GM18508 (cell line): ENCODE measurements at regions not wholly inside any gene's neighbourhood (a gene's known extent, or its start where the extent isn't known, plus 50 kb on each side); places are given as distances from the start of the nearest gene placed in this dataset.

ENCODE experiments used
- ATAC-seq: cut with Tn5 transposase; IDR thresholded peaks from one replicate; pipeline ENCODE4 v1.9.1; 2021; ENCODE audit warnings: moderate number of reproducible peaks; ENCODE audit not compliant: insufficient read depth, unreplicated experiment

DNA sequence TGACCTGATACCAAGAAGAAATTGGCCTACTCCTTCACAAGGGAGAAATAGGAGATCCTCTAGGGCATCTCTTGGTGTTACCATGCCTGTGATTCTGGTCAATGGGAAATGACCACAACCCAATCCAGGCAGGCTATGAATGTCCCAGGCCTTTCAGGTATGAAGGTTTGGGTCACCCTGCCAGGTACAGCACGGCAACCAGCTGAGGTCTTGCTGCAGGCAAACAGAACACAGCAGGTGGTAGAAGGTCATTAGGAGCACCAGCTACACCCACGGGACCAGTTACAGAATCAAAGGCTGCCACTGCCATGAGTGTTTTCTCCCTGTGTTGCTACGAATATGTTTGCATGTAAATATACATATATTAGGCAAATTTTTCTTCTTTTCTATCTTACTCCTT is 202.3 kb downstream of the ERMARD start:
- ATAC-seq = no peak

- no peak for ATAC-seq
Observed at GRCh38 chr6:169950558-169950957, 199.1 kb downstream of the ERMARD start.

DNA sequence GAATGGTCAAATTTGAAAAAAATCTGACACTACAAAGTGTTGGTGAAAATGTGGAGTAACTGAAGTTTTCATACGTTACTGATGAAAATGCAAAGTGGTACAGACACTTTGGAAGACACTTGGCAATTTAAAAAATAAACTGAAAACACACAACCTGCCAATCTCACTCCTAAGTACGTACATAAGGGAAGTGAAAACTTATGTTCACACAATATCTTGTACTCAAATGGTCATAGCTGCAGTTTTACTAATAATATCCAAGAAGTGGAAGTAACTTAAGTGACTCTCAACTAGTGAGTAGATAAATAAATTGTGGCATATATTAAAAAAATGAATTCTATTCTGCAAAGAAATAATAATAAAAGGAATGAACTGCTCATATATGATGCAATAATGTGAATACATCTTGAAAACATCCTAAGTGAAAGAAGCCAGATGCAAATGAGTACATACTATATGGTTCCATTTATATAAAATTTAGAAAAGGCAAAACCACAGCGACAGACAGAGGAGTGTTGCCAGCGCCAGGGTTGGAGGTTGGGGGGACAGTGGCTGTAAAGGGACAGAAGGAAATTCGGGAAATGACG is 198.2 kb downstream of the ERMARD start:
- no peak for ATAC-seq

DNA sequence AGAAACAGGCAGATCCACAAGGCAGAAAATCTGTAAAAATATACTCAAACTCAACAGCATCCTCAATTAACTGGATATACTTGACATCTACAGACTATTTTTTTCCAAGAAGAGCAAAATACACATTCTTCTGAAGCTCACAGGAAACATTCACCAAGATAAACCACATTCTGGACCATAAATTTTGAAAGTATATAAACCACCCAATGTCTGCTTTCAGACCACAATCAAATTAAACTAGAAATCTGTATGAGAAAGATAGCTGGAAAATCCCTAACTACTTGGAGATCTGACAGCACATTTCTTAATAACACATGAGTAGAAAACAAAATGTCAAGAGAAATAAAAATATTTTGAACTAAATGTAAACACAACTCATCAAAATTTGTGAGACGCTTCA is 195.5 kb downstream of the ERMARD start:
- no peak for ATAC-seq

DNA sequence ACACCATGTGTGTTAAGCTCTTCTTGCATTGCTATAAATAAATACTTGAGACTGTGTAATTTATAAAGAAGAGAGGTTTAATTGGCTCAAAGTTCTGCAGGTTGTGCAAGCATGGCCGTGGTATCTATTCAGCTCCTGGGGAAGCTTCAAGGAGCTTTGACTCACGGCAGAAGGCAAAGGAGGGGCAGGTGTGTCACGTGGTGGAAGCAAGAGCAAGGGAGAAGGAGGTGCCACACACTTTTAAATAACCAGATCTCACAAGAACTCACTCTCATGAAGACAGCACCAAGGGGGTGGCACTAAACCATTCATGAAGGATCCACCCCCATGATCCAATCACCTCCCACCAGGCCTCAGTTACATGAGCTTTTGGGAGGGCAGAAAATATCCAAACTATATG is 193.7 kb downstream of the ERMARD start:
- no peak for ATAC-seq

- ATAC-seq = no peak
Observed at GRCh38 chr6:169944415-169944814, 193.0 kb downstream of the ERMARD start.

DNA sequence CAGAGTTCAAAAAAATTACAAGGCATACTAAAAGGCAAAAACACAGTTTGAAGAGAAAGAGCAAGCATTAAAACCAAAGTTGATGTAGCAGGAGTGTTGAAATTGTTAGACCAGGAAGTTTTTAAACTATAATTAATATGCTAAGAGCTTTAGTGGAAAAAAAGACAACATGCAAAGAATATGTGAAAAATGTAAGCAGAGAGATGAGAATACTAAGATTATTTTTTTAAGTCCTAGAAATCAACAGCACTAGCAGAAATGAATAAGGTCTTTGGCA is 192.6 kb downstream of the ERMARD start:
- no peak for ATAC-seq

DNA sequence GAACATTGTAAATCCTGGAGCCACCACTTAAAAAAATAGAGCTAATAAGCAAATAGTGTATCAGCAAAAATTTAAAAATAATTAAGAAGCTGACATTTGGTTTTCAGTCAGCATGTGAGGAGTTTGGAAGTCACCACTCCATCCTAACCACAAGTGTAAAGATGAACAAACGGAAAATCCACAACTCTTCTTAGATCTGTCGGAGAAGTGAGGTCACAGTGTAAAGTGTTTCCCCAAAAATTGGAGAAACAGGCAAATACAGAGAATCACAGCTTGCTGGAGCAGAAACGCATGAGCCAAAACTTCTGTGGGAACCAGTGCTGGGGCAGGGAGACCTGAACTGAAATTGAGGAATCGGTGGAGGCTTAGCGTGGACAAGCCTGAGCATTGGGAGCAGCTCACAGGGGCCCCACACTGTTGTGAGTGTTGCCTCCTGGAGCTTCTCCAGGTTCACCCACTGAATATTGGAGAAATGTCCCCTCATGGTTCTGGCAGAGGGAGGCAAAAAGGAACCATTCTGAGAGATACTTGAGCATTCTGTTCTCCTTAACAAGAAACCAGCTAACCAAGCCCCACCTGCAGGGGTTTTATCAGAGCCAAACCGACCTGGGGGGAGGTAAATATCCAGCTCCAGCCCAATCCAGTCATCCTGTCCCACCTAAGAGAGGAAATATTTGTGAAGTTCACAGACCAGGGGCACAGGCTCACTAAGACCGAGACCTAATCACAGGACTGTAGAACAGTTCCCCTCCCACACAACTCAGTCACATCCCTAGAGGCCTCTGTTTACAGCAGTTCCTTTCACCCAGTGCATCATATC is 192.0 kb downstream of the ERMARD start:
- no peak for ATAC-seq

DNA sequence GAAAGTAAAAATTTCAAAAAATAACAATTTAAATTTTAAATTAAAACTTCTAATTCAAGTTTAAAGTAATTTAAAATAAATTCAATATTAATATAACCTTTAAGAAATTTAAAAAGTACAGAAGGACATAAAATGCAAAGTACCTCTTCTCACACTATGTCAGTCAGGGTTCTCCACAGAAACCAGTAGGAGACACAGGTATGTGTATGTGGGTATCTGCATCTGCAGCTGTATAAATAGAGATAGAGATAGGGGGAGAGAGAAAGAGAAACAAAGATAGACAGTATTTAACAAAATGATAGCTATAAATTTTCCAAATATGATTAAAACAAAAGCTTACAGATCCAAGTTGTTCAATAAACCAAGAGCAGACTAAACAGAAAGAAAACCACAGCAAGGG is 190.8 kb downstream of the ERMARD start:
- no peak for ATAC-seq

DNA sequence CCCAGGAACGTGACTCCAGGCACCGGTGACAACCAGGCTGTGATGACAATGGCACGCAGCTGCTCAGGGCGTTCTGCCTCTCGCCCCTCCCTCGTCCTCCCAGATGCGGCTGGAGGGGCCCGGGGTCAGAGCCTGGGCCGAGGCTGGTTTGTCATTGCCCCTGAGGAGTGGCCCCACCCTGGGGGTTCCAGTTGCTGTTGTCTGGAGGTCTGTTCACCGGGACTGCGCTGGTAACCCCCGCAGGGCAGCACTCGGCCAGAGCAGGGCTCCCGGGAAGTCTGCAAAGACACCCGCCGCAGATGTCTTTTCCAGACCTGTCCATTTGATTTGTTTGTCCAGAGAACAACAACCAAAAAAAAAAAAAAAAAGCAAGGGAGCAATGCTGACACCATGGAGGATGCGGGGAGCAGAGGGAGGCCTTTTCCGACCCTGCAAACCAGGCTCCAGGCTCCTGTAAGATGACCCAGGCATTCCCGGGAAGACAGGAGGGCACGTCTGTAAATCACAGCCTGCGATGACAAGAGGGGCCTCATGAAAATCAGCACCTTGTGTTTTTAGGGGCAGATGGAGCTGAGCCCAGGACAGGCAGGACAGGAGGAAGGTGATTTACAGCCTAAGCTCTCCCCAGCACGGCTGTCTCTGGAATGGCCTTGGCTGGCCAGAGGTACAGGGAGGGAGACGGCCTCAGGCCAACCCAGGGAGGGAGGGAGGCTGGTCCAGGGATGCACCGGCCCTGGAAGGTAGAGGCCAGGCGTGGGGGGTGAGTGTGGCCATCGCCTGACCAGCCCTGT is 189.3 kb downstream of the ERMARD start:
- ATAC-seq = no peak

DNA sequence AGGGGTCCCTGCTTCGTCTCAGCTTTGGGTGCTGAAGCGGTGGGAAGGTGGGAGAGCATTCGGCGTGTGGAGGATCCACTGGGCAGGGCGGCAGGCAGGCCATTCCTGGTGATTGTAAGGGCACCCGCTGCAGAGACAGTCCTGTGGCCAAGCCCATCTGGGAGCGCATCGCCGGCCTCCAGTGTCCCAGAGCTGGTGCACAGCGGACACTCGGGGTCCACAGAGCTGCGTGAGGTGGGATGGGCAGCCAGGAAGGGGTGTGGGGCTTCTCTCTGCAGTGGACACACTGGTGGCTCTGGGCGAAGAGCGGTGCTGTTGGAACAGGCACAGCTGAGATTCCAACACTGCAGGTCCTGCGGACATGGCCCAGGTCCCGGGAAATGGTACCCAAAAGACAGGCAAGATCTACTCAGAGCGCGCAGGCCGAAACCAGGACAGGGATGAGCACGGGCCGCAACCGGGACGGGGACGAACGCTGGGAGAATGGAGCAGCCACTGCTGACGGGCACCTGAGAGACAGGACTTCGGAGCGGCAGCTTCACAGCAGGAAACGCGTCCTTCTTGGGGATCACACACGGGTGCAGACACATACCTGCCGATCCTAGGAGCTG is 188.2 kb downstream of the ERMARD start:
- no peak for ATAC-seq

DNA sequence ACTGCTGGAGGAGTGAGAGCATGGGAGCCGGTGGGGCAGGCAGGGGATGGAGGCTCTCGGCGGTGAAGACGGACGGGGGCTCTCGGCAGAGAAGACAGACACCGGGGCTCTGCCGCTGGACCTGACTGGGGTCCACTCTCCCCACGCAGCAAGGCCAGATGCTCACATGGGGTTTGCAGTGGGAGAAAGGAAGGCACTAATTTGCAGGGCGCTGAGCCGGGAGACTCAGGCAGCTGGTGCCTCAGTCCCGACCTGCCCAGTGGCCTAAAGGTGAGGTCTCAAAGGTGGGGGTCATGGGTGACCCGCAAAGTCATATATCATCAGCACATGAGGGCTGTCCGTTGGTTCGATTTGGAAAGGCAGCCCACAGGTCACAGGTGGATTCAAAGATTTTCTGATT is 187.3 kb downstream of the ERMARD start:
- ATAC-seq = no peak

DNA sequence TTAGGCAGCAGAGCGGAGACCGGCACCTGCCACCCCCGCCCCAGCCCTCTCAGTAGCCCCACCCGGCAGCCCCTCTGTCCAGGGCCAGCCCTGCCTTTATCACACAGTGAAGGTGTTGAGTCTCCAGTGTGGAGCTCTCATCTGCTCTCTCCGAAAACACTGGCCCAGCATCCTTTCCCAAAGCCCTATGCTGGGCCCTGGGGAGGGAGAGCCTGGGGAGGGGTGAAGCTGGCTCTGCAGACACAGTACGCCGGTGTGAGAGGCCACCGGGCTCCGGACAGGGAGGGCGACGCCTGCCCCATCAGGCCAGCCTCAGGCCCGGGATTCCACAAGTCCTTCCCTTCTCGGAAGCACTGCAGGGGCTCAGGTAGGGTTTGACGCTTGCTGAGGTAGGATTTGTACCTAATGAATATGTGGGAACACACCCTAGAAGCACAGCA is 186.9 kb downstream of the ERMARD start:
- ATAC-seq = no peak

GRCh38 chr6:169937389-169938261 is 186.2 kb downstream of the ERMARD start:
- no peak for ATAC-seq

DNA sequence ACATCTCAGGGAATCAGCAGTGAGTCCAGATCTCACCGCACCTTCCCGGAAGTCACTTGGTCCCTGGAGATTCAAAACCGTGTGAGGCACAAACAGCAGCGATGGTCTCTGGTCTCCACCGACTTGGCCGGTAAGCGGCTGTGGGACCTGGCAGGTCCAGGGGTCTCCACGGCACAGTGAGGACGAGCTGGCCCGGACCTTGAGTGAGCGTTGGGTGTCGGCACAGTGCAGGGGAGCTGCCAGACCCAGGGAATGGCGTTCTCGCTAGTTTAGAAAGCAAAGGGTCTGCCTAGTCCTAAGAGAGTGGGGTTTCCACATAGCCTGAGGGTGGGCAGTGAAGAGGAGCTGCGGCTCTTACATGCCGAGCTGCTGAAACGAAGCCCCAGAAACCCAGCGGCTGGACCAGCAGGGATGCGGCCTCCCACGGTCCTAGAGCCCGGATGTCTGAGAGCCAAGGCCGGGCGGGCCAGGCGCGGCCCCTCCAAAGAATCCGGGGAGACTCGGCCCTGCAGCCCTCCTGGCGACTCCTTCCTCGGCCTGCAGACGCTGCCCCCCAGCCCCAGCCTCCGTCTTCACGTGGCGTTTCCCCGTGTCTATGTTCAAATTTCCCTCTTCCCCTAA is 185.0 kb downstream of the ERMARD start:
- ATAC-seq = no peak

DNA sequence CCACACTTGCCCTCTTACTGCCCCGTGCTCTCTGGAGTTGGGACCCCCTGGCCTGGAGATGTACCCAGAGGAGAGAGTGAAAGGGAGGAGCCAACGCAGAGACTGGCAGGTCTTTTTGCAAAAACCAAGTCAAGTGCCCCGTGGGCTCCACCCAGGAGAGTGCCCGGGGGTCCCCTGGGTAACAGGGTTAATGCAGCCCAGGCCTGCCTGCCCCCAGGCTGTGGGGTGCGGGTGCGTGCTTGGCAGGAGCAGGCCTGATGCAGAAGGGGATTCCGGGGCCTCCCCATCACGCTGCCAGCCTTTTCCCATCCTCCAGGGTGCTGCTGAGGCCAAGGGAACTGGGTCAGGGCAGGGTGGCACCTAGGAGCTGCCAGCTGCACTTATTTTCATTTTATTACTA is 184.4 kb downstream of the ERMARD start:
- no peak for ATAC-seq

- ATAC-seq = no peak
Observed at GRCh38 chr6:169935348-169935718, 183.9 kb downstream of the ERMARD start.

DNA sequence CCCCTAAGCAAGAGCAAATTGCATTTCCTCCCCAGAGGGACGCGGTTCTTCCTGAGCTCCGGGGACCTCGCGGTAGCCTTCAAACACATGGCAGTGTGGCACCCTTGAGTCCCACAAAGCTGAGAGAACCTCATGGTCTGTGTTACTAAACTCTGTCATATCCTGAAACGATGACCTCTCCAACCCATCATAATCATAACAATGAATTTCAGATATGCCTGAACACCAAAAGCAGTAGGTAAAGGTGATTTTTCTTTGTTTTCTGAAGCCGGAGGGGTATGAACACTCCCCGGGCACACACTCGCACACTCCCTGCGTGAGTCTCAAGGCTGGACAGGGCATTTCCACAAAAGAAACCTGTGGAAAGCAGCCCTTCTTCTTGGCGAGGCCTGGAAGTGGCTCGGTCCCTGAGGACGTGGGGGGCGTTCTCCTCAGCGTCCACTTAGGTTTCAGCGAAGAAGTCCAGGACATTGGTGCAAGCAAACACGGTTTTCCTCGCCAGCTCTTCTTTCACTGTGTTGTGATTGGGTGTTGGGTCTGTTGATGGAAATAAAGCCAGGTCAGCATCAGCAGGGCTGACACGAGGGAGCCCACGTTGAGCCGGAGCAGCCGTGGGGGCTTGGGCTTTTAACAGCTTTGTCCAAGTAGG is 183.4 kb downstream of the ERMARD start:
- no peak for ATAC-seq
